Suppressor macrophage treated with lipopolysaccharide for 4 hours (primary cell): ENCODE measurements at regions not wholly inside any gene's neighbourhood (a gene's known extent, or its start where the extent isn't known, plus 50 kb on each side); places are given as distances from the start of the nearest gene placed in this dataset.

Experiments used
- DNase-seq: peaks from one replicate; pipeline ENCODE4 v3.0.0-alpha.2; 2020

GRCh38 chr11:39288011-39288410 is 2171.4 kb downstream of the LRRC4C start:
- no peak for DNase-seq

GRCh38 chr11:39268176-39268690 is 2191.2 kb downstream of the LRRC4C start:
- DNase-seq: no peak

- no peak for DNase-seq
These were observed 2203.8 kb downstream of the LRRC4C start for GRCh38 chr11:39255648-39256047.

- no peak for DNase-seq
These were observed 2209.7 kb downstream of the LRRC4C start for GRCh38 chr11:39249566-39250365.

GRCh38 chr11:39247570-39248137 is 2211.8 kb downstream of the LRRC4C start:
- DNase-seq: no peak

GRCh38 chr11:39239553-39239952 is 2219.9 kb downstream of the LRRC4C start:
- DNase-seq: no peak

GRCh38 chr11:39236916-39237315 is 2222.5 kb downstream of the LRRC4C start:
- DNase-seq: no peak

- DNase-seq: no peak
These were observed 2237.8 kb downstream of the LRRC4C start for GRCh38 chr11:39221550-39222138.

- DNase-seq: no peak
These were observed 2238.8 kb downstream of the LRRC4C start for GRCh38 chr11:39220501-39221230.

- DNase-seq: no peak
These were observed 2239.4 kb downstream of the LRRC4C start for GRCh38 chr11:39220069-39220468.

- DNase-seq: no peak
These were observed 2249.5 kb downstream of the LRRC4C start for GRCh38 chr11:39209981-39210380.

- no peak for DNase-seq
These were observed 2254.0 kb downstream of the LRRC4C start for GRCh38 chr11:39205236-39205995.

GRCh38 chr11:39192671-39193070 is 2266.8 kb downstream of the LRRC4C start:
- no peak for DNase-seq

GRCh38 chr11:39190751-39191150 is 2268.7 kb downstream of the LRRC4C start:
- no peak for DNase-seq

- no peak for DNase-seq
These were observed 2281.8 kb downstream of the LRRC4C start for GRCh38 chr11:39177678-39178077.

- DNase-seq: no peak
These were observed 2284.5 kb downstream of the LRRC4C start for GRCh38 chr11:39174965-39175364.

- no peak for DNase-seq
These were observed 2285.3 kb downstream of the LRRC4C start for GRCh38 chr11:39174196-39174595.

- no peak for DNase-seq
These were observed 2294.4 kb downstream of the LRRC4C start for GRCh38 chr11:39165021-39165420.

GRCh38 chr11:39149214-39149613 is 2310.2 kb downstream of the LRRC4C start:
- DNase-seq: no peak

- no peak for DNase-seq
These were observed 2314.1 kb downstream of the LRRC4C start for GRCh38 chr11:39145346-39145745.

- no peak for DNase-seq
These were observed 2314.9 kb downstream of the LRRC4C start for GRCh38 chr11:39144351-39145130.

- no peak for DNase-seq
These were observed 2319.9 kb downstream of the LRRC4C start for GRCh38 chr11:39139581-39139980.
